HG03565 (cell line): ENCODE measurements at regions not wholly inside any gene's neighbourhood (a gene's known extent, or its start where the extent isn't known, plus 50 kb on each side); places are given as distances from the start of the nearest gene placed in this dataset.
"Not testable (repeated sequence)": the region's sequence is repeated elsewhere in the genome, so short reads cannot be mapped to it uniquely, and the experiment has no call there.

Experiments
- ATAC-seq: cut with Tn5 transposase; IDR thresholded peaks from one replicate; pipeline ENCODE4 v1.9.1; 2021; ENCODE audit warnings: mild to moderate bottlenecking, moderate library complexity; ENCODE audit not compliant: unreplicated experiment

GRCh38 chr10:61612450-61612849, 50.3 kb upstream of the CABCOCO1 start:
- no peak for ATAC-seq

- ATAC-seq: no peak
These were observed 50.7 kb upstream of the CABCOCO1 start for GRCh38 chr10:61612009-61612408.

- ATAC-seq: no peak
These were observed 53.0 kb upstream of the CABCOCO1 start for GRCh38 chr10:61609701-61610100.

- no peak for ATAC-seq
These were observed 54.3 kb upstream of the CABCOCO1 start for GRCh38 chr10:61608255-61609033.

GRCh38 chr10:61606959-61607907, 55.5 kb upstream of the CABCOCO1 start:
- ATAC-seq: no peak

GRCh38 chr10:61605221-61605620, 57.5 kb upstream of the CABCOCO1 start:
- ATAC-seq: no peak

- no peak for ATAC-seq
These were observed 62.3 kb upstream of the CABCOCO1 start for GRCh38 chr10:61600399-61600798.

GRCh38 chr10:61594430-61594829, 68.3 kb upstream of the CABCOCO1 start:
- ATAC-seq: no peak

- peak; percentile 45 for ATAC-seq
These were observed 70.1 kb upstream of the CABCOCO1 start for GRCh38 chr10:61592581-61592980.

GRCh38 chr10:61589547-61590243, 73.0 kb upstream of the CABCOCO1 start:
- ATAC-seq: peak; percentile 42

GRCh38 chr10:61588770-61589211, 73.9 kb upstream of the CABCOCO1 start:
- no peak for ATAC-seq

GRCh38 chr10:61586829-61587228, 75.9 kb upstream of the CABCOCO1 start:
- ATAC-seq: no peak

GRCh38 chr10:61580608-61581007, 82.1 kb upstream of the CABCOCO1 start:
- ATAC-seq: no peak

GRCh38 chr10:61570204-61570603, 92.5 kb upstream of the CABCOCO1 start:
- not testable (repeated sequence) for ATAC-seq

- no peak for ATAC-seq
These were observed 95.0 kb upstream of the CABCOCO1 start for GRCh38 chr10:61567729-61568128.

- ATAC-seq: no peak
These were observed 96.7 kb upstream of the CABCOCO1 start for GRCh38 chr10:61565819-61566560.

GRCh38 chr10:61564444-61564843, 98.3 kb upstream of the CABCOCO1 start:
- ATAC-seq: no peak

- ATAC-seq: no peak
These were observed 103.1 kb upstream of the CABCOCO1 start for GRCh38 chr10:61559615-61560014.

- no peak for ATAC-seq
These were observed 104.5 kb upstream of the CABCOCO1 start for GRCh38 chr10:61558188-61558587.

GRCh38 chr10:61554925-61555324, 101.7 kb upstream of the TMEM26 start:
- ATAC-seq: no peak
